ENCODE measurements at regions not wholly inside any gene's neighbourhood (a gene's known extent, or its start where the extent isn't known, plus 50 kb on each side); places are given as distances from the start of the nearest gene placed in this dataset.

GRCh38 chr10:52440612-52441285 is 126.7 kb downstream of the DKK1 start:
- TF ChIP-seq POLR2A (IDR thresholded peaks at IDR 0.05) (no peak), CTCF (IDR thresholded peaks at IDR 0.05) (no peak), POLR2AphosphoS5 (IDR thresholded peaks at IDR 0.05; ENCODE audit: insufficient read depth in 1 of 2, low read depth in 1 of 2) (no peak)

Measured in vagina (tissue), 2 donors.